LNCaP clone FGC (cell line): ENCODE measurements at regions not wholly inside any gene's neighbourhood (a gene's known extent, or its start where the extent isn't known, plus 50 kb on each side); places are given as distances from the start of the nearest gene placed in this dataset.
"Not testable (repeated sequence)": the region's sequence is repeated elsewhere in the genome, so short reads cannot be mapped to it uniquely, and the experiment has no call there.

ENCODE experiments used
- DNase-seq: peaks from one replicate; pipeline ENCODE4 v3.0.0-alpha.2; 2011; ENCODE audit warnings: low read depth
- H3K4me3 ChIP-seq: 2 replicates; pipeline ENCODE4 v1.5.1; 2011; ENCODE audit warnings: mild to moderate bottlenecking, low read depth, low read length, control low read depth
- CTCF ChIP-seq: IDR thresholded peaks from 2 replicates; pipeline ENCODE4 v1.5.1; 2012; ENCODE audit warnings: mild to moderate bottlenecking; ENCODE audit not compliant: control insufficient read depth, insufficient read depth; ENCODE audit errors: extremely low read depth

GRCh38 chr4:14165222-14165920 is 537.8 kb upstream of the BOD1L1 start:
- no peak overlapping the region for H3K4me3 ChIP-seq
- TF ChIP-seq CTCF = no peak
- no peak for DNase-seq

- H3K4me3 ChIP-seq = no peak overlapping the region
- no peak for DNase-seq
- TF ChIP-seq CTCF = no peak
Measured at GRCh38 chr4:14167876-14168510, 540.5 kb upstream of the BOD1L1 start.

- TF ChIP-seq CTCF = no peak
- no peak overlapping the region for H3K4me3 ChIP-seq
- peak; percentile 4 for DNase-seq
Measured at GRCh38 chr4:14168919-14169318, 541.4 kb upstream of the BOD1L1 start.

- no peak for TF ChIP-seq CTCF
- DNase-seq = no peak
- H3K4me3 ChIP-seq = no peak overlapping the region
Measured at GRCh38 chr4:14169460-14169859, 541.9 kb upstream of the BOD1L1 start.

GRCh38 chr4:14169940-14170339 is 542.4 kb upstream of the BOD1L1 start:
- H3K4me3 ChIP-seq, DNase-seq: not testable (repeated sequence)

- H3K4me3 ChIP-seq = no peak overlapping the region
- TF ChIP-seq CTCF = no peak
- DNase-seq = no peak
Measured at GRCh38 chr4:14176613-14177012, 549.1 kb upstream of the BOD1L1 start.

- H3K4me3 ChIP-seq = no peak overlapping the region
- no peak for DNase-seq
Measured at GRCh38 chr4:14177987-14178386, 550.5 kb upstream of the BOD1L1 start.

More at GRCh38 chr4:14177987-14178386, 550.5 kb upstream of the BOD1L1 start:
- TF ChIP-seq CTCF = no peak
